ENCODE measurements at regions not wholly inside any gene's neighbourhood (a gene's known extent, or its start where the extent isn't known, plus 50 kb on each side); places are given as distances from the start of the nearest gene placed in this dataset.

DNA sequence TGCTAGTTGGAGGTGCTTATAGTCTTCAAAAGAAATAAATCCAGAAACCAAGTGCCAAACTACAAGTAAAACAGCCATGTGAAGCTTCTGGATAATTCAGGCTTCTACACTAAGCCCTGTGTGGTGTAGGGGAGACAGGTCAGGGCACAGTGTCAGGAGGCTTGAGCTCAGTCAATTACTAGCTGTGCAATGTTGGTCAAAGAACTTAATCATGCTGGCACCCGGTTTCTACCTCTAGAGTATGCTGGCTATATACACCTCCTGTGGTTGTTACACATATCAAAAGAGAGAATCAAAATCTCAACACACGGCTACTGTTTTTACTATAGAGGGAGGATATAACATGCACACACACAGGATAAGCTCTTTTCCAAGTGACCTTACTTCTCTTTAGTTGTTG lies 469.7 kb upstream of the ZNF462 start:
- TF ChIP-seq FOXM1 (IDR thresholded peaks at IDR 0.05; ENCODE audit: borderline replicate concordance) (no peak), SP1 (IDR thresholded peaks at IDR 0.05) (no peak), ZNF384 (IDR thresholded peaks at IDR 0.05) (no peak), HDGF (IDR thresholded peaks at IDR 0.05; ENCODE audit: borderline replicate concordance) (no peak), TARDBP (IDR thresholded peaks at IDR 0.05) (no peak), L3MBTL2 (conservative IDR thresholded peaks at IDR 0.05) (no peak), ELF4 (IDR thresholded peaks at IDR 0.05) (no peak), BHLHE40 (IDR thresholded peaks at IDR 0.05; ENCODE audit: borderline replicate concordance) (no peak), NFRKB (IDR thresholded peaks at IDR 0.05) (no peak), LEF1 (IDR thresholded peaks at IDR 0.05; ENCODE audit: borderline replicate concordance) (no peak)
- TF ChIP-seq, protein P1, sequence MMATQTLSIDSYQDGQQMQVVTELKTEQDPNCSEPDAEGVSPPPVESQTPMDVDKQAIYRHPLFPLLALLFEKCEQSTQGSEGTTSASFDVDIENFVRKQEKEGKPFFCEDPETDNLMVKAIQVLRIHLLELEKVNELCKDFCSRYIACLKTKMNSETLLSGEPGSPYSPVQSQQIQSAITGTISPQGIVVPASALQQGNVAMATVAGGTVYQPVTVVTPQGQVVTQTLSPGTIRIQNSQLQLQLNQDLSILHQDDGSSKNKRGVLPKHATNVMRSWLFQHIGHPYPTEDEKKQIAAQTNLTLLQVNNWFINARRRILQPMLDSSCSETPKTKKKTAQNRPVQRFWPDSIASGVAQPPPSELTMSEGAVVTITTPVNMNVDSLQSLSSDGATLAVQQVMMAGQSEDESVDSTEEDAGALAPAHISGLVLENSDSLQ (IDR thresholded peaks at IDR 0.05): no peak
